ENCODE measurements at regions not wholly inside any gene's neighbourhood (a gene's known extent, or its start where the extent isn't known, plus 50 kb on each side); places are given as distances from the start of the nearest gene placed in this dataset.

DNA sequence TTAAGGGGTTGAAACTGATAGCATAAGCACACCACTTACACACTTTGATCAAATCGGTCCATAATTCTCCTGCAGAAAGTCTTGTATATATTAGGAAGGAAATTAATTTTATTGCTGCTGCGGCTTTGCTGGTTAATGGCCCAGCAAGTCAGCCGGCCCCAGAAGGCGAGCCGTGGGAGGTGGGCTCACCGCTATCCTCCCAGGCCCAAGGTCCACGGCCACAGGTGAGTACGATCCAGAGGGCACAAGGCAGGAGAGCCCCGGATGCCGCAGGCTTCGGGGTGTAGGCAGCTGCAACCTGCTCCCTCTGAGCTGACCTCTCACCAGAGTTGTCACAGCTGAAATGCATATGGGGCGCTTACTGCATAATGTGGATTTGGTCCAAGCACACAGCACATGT, 165.7 kb downstream of the TBX5 start:
- CTCF ChIA-PET (ENCODE audit: low intra/inter-chr PET ratio), result no interaction called here

More for the DNA sequence above, 165.7 kb downstream of the TBX5 start:
- H3K27ac ChIP-seq (ENCODE audit: extremely low read depth, low read depth, low read length), result no peak overlapping the region
- peaks cover 0 to 4% of the 10 kb centered on the region in 2 experiments; a peak in 1 of 5 replicates for H3K4me1 ChIP-seq (replicated peaks in 1 of 2; ENCODE audit: control insufficient read depth in 2 of 2, insufficient read depth in 2 of 2, low read length in 2 of 2)
- WGBS (ENCODE audit: insufficient coverage, low coverage, missing lambda C conversion rate), result 0% methylated on average over 12 of the region's 12 CpGs
- no peak overlapping the region for H3K4me2 ChIP-seq (ENCODE audit: insufficient read depth, low read length)
- intact Hi-C loops (cut with micrococcal nuclease), result no loop called here
- H3K27me3 ChIP-seq (ENCODE audit: control insufficient read depth in 2 of 2, insufficient read depth in 2 of 2, low read length in 2 of 2), result no peaks in the 10 kb centered on the region
- H4K20me1 ChIP-seq (replicated peaks; ENCODE audit: control insufficient read depth, insufficient read depth, low read length), result no peaks in the 10 kb centered on the region; the same call in 1 of the 2 replicates
- no peaks in the 10 kb centered on the region for H3K79me2 ChIP-seq (ENCODE audit: control insufficient read depth, insufficient read depth, low read length)
- H3K9me1 ChIP-seq (ENCODE audit: control insufficient read depth, insufficient read depth, low read length), result no peaks in the 10 kb centered on the region
- FAIRE-seq (no peak), ATAC-seq (no peak), DNase-seq (ENCODE audit: extremely low read depth in 1 of 4, low spot score in 3 of 4) (no peak)
- in situ Hi-C loops (cut with MboI), result no loop called here
- POLR2A ChIA-PET, result no interaction called here
- H3K9me3 ChIP-seq (replicated peaks; ENCODE audit: control insufficient read depth, insufficient read depth, low read depth, low read length), result no peaks in the 10 kb centered on the region
- no peak overlapping the region for H3K4me3 ChIP-seq
- no peak overlapping the region for H2AFZ ChIP-seq (ENCODE audit: low read depth, low read length)
- no peaks in the 10 kb centered on the region for H3K36me3 ChIP-seq (ENCODE audit: control insufficient read depth, insufficient read depth, low read length)
- TF ChIP-seq ZNF239 (CRISPR knock-in tag; IDR thresholded peaks at IDR 0.05), result no peak
- TF ChIP-seq DEAF1 (CRISPR knock-in tag; IDR thresholded peaks at IDR 0.05), result no peak
- no peak for TF ChIP-seq RBM34 (IDR thresholded peaks at IDR 0.05; ENCODE audit: borderline replicate concordance, insufficient read depth, low read length)
- TF ChIP-seq, protein P1, sequence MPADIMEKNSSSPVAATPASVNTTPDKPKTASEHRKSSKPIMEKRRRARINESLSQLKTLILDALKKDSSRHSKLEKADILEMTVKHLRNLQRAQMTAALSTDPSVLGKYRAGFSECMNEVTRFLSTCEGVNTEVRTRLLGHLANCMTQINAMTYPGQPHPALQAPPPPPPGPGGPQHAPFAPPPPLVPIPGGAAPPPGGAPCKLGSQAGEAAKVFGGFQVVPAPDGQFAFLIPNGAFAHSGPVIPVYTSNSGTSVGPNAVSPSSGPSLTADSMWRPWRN (IDR thresholded peaks at IDR 0.05; ENCODE audit: low read depth), result no peak
- TF ChIP-seq RBFOX2 (IDR thresholded peaks at IDR 0.05; ENCODE audit: low read depth, low read length), result no peak
- TF ChIP-seq SREBF2 (CRISPR knock-in tag; IDR thresholded peaks at IDR 0.05), result no peak
- TF ChIP-seq PHB2 (IDR thresholded peaks at IDR 0.05; ENCODE audit: low read depth), result no peak
- TF ChIP-seq, protein P2, sequence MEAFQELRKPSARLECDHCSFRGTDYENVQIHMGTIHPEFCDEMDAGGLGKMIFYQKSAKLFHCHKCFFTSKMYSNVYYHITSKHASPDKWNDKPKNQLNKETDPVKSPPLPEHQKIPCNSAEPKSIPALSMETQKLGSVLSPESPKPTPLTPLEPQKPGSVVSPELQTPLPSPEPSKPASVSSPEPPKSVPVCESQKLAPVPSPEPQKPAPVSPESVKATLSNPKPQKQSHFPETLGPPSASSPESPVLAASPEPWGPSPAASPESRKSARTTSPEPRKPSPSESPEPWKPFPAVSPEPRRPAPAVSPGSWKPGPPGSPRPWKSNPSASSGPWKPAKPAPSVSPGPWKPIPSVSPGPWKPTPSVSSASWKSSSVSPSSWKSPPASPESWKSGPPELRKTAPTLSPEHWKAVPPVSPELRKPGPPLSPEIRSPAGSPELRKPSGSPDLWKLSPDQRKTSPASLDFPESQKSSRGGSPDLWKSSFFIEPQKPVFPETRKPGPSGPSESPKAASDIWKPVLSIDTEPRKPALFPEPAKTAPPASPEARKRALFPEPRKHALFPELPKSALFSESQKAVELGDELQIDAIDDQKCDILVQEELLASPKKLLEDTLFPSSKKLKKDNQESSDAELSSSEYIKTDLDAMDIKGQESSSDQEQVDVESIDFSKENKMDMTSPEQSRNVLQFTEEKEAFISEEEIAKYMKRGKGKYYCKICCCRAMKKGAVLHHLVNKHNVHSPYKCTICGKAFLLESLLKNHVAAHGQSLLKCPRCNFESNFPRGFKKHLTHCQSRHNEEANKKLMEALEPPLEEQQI (IDR thresholded peaks at IDR 0.05), result no peak
- TF ChIP-seq CBX1 (IDR thresholded peaks at IDR 0.05; ENCODE audit: low read depth), result no peak
- TF ChIP-seq TARDBP (IDR thresholded peaks at IDR 0.05), result no peak
- TF ChIP-seq MCM5 (IDR thresholded peaks at IDR 0.05; ENCODE audit: low read depth), result no peak
- TF ChIP-seq HMGN3 (IDR thresholded peaks at IDR 0.05; ENCODE audit: borderline replicate concordance, extremely low read depth, insufficient read length, low read depth, low read length), result no peak
- no peak for TF ChIP-seq HCFC1 (IDR thresholded peaks at IDR 0.05; ENCODE audit: low read depth, low read length)
- BruUV-seq (replicated peaks), result no TSS peak
- H3K9ac ChIP-seq (ENCODE audit: insufficient read depth in 1 of 2, low read depth in 2 of 2, low read length in 2 of 2), result no peak overlapping the region
